Urinary bladder (tissue), 3 donors: ENCODE measurements at regions not wholly inside any gene's neighbourhood (a gene's known extent, or its start where the extent isn't known, plus 50 kb on each side); places are given as distances from the start of the nearest gene placed in this dataset.

Experiments
- DNase-seq: peaks from one replicate; pipeline ENCODE4 v3.0.0-alpha.2; 2015; ENCODE audit errors: extremely low spot score
- H3K27ac ChIP-seq: one replicate; pipeline ENCODE4 v1.5.1; 2013; ENCODE audit warnings: low read depth, mild to moderate bottlenecking, moderate library complexity
- H3K36me3 ChIP-seq: one replicate; pipeline ENCODE4 v1.6.1; 2013; ENCODE audit warnings: mild to moderate bottlenecking, moderate library complexity; ENCODE audit not compliant: insufficient read depth
- H3K4me1 ChIP-seq: one replicate; pipeline ENCODE4 v1.6.1; 2013; ENCODE audit warnings: mild to moderate bottlenecking, moderate library complexity; ENCODE audit not compliant: insufficient read depth
- H3K4me3 ChIP-seq: one replicate; pipeline ENCODE4 v1.5.1; 2013; ENCODE audit warnings: low read depth, low read length
- WGBS: extraction: QIAGEN DNeasy Blood & Tissue Kit; methylation state at CpG from one replicate; pipeline ENCODE4 v1.1.7; 2013; 5-methylcytosine and 5-hydroxymethylcytosine counted together
- donor health status: healthy with polysubstance abuse.
- donor health status: healthy.

DNA sequence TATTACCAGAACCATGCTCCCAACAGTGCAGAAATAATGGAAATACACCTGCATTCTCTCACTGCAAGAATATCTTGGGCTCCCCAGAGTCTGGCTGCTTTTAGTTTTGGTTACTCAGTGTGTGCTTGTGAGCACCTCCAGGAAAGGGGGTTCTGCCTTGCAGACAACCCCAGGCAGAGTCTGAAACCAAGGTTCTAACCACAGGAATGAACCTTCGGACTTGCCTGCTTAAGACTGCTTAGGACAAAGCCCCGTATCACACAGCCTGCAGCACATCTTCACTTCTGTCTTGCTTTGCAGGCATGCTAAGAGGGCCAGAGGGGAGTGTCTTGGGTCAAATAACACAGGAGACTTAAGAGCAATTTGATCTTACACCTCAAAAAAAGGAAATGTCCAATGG is 94.8 kb upstream of the SPATA31C2 start:
- 87% methylated on average over 2 of the region's 2 CpGs for WGBS
- no peaks in the 10 kb centered on the region for H3K4me1 ChIP-seq
- no peak overlapping the region for H3K27ac ChIP-seq
- DNase-seq: no peak
- H3K36me3 ChIP-seq: no peaks in the 10 kb centered on the region
- H3K4me3 ChIP-seq: no peak overlapping the region

- Histone ChIP-seq H3K27ac (no peak overlapping the region), H3K36me3 (no peaks in the 10 kb centered on the region), H3K4me1 (no peaks in the 10 kb centered on the region), H3K4me3 (no peak overlapping the region)
- no peak for DNase-seq
- 96% methylated on average over 2 of the region's 2 CpGs for WGBS
Measured at GRCh38 chr9:88230612-88231011, 92.3 kb upstream of the SPATA31C2 start.

GRCh38 chr9:88229434-88229833 is 91.2 kb upstream of the SPATA31C2 start:
- no peak for DNase-seq
- no peaks in the 10 kb centered on the region for H3K4me1 ChIP-seq
- H3K4me3 ChIP-seq: no peak overlapping the region
- H3K36me3 ChIP-seq: no peaks in the 10 kb centered on the region
- no peak overlapping the region for H3K27ac ChIP-seq
- WGBS: 59% methylated on average over 2 of the region's 2 CpGs

- H3K27ac ChIP-seq: no peak overlapping the region
- H3K36me3 ChIP-seq: no peaks in the 10 kb centered on the region
- WGBS: 81% methylated on average over 6 of the region's 6 CpGs
- H3K4me3 ChIP-seq: no peak overlapping the region
- no peak for DNase-seq
- no peaks in the 10 kb centered on the region for H3K4me1 ChIP-seq
Measured at GRCh38 chr9:88224938-88225337, 86.7 kb upstream of the SPATA31C2 start.

GRCh38 chr9:88221105-88221504 is 82.8 kb upstream of the SPATA31C2 start:
- DNase-seq: no peak

DNA sequence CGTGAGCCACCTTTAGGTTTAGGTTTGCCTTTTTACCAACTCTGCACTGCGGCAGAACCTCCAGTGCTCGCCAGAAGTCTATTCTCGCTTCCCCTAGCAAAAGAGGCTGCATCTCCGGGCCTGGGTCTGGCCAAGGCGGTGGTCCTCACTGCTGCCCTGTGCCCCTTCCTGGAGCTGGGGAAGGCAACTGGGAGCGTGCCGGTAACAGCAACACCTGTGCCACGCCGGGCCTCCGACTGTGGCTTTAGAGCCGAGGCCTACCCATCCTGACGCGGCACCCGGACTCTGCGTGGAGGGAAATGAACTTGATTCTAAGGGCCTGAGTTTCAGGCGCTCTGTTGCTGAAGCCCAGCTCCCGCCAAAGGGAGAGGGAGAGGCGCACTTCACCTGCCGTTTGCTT is 82.4 kb upstream of the SPATA31C2 start:
- Histone ChIP-seq H3K36me3 (no peaks in the 10 kb centered on the region), H3K27ac (no peak overlapping the region), H3K4me3 (no peak overlapping the region), H3K4me1 (no peaks in the 10 kb centered on the region)
- no peak for DNase-seq
- WGBS: 89% methylated on average over 20 of the region's 20 CpGs

More at GRCh38 chr9:88221105-88221504, 82.8 kb upstream of the SPATA31C2 start:
- Histone ChIP-seq H3K36me3 (no peaks in the 10 kb centered on the region), H3K4me1 (no peaks in the 10 kb centered on the region), H3K27ac (no peak overlapping the region), H3K4me3 (no peak overlapping the region)
- WGBS: 74% methylated on average over 7 of the region's 7 CpGs

- Histone ChIP-seq H3K36me3 (no peaks in the 10 kb centered on the region), H3K27ac (no peak overlapping the region), H3K4me1 (no peaks in the 10 kb centered on the region), H3K4me3 (no peak overlapping the region)
- 74% methylated on average over 4 of the region's 4 CpGs for WGBS
- no peak for DNase-seq
Measured at GRCh38 chr9:88219601-88220000, 81.3 kb upstream of the SPATA31C2 start.

GRCh38 chr9:88218726-88219125 is 80.5 kb upstream of the SPATA31C2 start:
- Histone ChIP-seq H3K27ac (no peak overlapping the region), H3K4me3 (no peak overlapping the region), H3K4me1 (no peaks in the 10 kb centered on the region), H3K36me3 (no peaks in the 10 kb centered on the region)
- DNase-seq: no peak
- 40% methylated on average over 3 of the region's 3 CpGs for WGBS

DNA sequence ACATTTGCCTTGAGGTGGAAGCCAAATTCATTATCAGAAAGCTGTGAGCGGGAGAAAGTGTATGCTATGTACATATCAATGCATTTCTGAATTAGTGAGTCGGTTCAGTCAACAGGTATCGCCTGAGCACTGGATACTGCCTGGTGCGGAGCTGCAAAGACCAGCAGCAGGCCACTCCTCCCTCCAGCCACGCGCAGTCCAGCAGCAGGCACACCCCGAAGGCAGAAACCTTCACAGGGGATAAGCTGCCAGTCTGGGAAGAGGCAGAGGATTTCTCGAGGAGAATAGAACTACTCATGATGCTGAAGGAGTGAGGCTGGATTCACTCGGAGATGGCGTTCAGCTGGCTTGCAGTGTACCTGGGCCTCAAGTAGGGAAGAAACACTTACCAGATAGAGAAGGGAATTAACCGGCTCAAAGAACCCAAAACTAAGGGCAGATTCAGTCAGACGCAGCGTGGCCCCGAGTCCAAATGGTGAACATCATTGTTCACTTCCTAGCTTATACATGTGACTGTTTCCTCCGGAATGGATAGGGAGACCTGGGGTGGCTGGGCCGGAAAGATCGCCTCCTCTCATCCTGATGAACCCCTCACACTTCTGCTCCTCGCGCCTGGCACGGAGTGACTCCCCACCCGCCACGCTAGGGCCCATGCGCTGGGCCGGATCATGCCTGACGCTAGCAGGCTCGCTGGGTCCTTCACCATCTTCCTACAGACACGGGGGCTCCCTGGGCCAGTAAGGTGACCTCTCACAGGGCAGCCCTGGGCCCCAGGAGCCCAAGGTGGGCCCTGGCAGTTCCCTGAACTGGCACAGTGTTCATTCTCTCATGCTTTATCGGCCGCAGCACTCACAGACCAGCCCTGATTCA is 78.1 kb upstream of the SPATA31C2 start:
- Histone ChIP-seq H3K4me1 (no peaks in the 10 kb centered on the region), H3K36me3 (no peaks in the 10 kb centered on the region), H3K27ac (no peak overlapping the region), H3K4me3 (no peak overlapping the region)
- WGBS: 76% methylated on average over 29 of the region's 29 CpGs
- no peak for DNase-seq

DNA sequence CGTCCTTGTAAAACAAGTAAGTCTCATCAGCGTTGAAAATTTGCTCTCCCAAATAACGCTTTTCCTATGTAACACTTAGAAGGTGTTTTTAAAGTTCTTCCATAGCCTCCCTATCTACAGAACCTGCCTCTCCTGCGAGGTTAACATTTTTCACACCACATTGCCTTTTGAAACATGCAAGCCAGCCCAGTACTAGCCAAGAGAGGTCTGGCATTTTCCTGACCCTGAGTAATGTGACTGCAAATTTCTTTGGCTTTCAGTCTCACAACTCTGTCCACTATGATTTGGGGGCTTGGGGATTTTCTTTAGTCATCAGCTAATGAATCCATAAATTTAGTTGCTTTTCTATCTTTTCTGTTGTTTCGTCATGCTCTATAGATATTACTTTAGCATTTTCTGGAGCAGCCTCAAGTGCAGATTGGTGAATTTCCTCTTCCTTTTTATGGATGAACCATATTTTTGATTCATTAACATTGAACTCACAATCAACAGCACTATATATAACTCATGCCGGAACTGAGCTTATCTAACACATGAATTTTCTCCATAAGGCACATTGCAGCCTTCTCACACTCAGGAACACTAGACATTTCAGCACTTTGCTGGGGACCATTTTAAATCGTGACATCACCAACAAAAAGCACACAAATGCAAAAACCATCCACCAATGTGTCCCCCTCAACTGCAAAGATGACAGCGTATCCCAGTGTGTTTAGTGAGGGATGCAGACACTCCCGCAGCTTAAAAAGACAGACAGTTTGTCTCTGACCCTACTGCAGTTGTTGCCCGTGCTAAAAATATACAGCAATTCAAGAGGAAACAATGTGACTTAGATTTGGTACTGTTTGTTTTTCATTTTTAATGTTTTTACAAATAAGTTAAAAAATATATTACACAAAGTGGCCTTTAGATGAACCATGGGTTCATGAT is 77.2 kb upstream of the SPATA31C2 start:
- no peak for DNase-seq
- no peaks in the 10 kb centered on the region for H3K36me3 ChIP-seq
- no peak overlapping the region for H3K27ac ChIP-seq
- H3K4me1 ChIP-seq: no peaks in the 10 kb centered on the region
- 61% methylated on average over 10 of the region's 10 CpGs for WGBS
- no peak overlapping the region for H3K4me3 ChIP-seq

GRCh38 chr9:88202321-88202720 is 64.0 kb upstream of the SPATA31C2 start:
- DNase-seq: no peak
- Histone ChIP-seq H3K4me1 (no peaks in the 10 kb centered on the region), H3K4me3 (no peak overlapping the region), H3K36me3 (no peaks in the 10 kb centered on the region), H3K27ac (no peak overlapping the region)
- 85% methylated on average over 8 of the region's 8 CpGs for WGBS

DNA sequence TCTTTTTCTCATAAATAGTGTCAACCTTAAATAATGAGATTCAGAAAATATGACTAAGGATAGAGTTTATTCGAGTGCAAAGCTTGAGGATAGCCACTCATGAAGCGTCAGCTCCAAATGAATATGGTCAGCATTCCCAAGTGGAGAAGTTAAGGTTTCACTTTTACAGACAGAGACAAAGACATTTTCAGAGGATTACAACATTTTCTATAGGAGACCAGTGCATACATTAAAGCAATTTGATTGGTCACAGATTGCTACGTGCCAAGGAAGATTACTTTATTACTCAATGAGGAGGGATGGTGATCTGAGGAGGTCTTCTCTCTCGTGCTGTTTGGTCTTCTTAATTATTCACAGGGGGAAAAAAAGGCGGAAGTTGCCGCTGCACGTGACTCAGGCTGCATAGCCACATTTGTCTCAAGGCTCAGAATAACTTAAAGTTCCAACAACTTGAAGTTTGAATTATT is 60.1 kb upstream of the SPATA31C2 start:
- Histone ChIP-seq H3K36me3 (no peaks in the 10 kb centered on the region), H3K4me3 (peak overlapping the region; percentile 29), H3K4me1 (no peaks in the 10 kb centered on the region), H3K27ac (no peak overlapping the region)
- DNase-seq: no peak
- WGBS: 21% methylated on average over 7 of the region's 7 CpGs

DNA sequence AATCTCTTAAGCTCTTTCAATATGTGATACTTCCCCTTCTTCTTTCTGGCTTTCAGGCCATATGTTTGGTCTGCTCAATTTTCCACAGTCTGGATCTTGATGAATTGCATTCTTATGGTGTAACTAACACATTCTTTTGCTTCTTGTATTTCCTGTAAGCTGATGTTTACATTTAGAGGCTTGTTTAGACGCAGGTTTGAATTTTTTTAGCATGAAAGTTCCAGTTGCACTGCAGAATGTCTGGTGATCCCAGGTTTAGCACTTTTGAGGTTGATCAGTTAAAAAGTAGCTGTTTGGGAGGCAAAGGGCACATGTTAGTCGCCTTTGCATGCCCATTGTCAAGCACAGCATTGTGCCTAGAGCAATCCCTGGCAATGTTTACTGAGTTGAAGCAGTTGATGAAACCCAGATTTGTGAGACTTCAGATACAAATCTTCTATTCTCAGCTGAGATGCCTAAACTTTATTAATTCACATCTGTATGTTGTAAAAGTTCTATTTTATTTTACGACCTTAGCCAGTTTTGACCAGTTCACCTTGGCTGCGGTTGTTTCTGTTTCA is 59.6 kb upstream of the SPATA31C2 start:
- Histone ChIP-seq H3K27ac (no peak overlapping the region), H3K4me1 (no peaks in the 10 kb centered on the region), H3K4me3 (no peak overlapping the region), H3K36me3 (no peaks in the 10 kb centered on the region)
- 16% methylated on average over 4 of the region's 4 CpGs for WGBS
- DNase-seq: no peak
